ENCODE measurements at regions not wholly inside any gene's neighbourhood (a gene's known extent, or its start where the extent isn't known, plus 50 kb on each side); places are given as distances from the start of the nearest gene placed in this dataset.
A peak's percentile ranks its signal among the peaks of the same experiment; 100 is the strongest.

DNA sequence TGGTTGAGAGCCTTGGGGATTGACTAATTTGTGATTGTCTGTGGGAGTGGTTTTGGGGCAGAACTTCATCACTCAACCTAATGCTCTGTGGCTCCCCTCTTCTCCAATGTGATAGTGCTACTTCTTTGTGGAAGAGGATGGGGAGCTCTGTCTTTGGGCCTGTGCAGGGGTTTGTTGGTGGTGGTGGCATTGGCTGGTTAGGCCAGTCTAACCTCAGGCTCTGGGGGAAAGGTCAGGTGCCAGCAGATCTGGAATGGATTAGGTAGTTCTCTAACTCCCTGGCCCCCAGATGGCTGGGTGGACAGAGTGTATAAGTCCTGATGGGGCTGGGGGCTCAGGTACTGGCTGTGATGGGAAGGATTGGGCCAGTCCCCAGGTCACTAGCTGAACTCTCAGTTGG lies 129.0 kb upstream of the CHD6 start:
- Histone ChIP-seq H2AFZ (ENCODE audit: control insufficient read depth, low read length) (no peak overlapping the region), H3K9ac (ENCODE audit: control insufficient read depth, extremely low read depth, insufficient read depth, low read length) (no peak overlapping the region), H3K27me3 (ENCODE audit: control insufficient read depth, extremely low read depth, insufficient read depth, low read length) (no peaks in the 10 kb centered on the region), H3K4me1 (ENCODE audit: control insufficient read depth, extremely low read depth, insufficient read depth, low read length) (no peaks in the 10 kb centered on the region), H3K79me2 (ENCODE audit: control insufficient read depth, insufficient read depth, low read length) (no peaks in the 10 kb centered on the region), H4K20me1 (ENCODE audit: control insufficient read depth, extremely low read depth, insufficient read depth, low read length) (no peaks in the 10 kb centered on the region), H3K36me3 (ENCODE audit: control insufficient read depth in 2 of 2, extremely low read depth in 1 of 2, insufficient read depth in 2 of 2, low read length in 2 of 2) (no peaks in the 10 kb centered on the region), H3K9me1 (ENCODE audit: control insufficient read depth, extremely low read depth, insufficient read depth, low read length) (no peaks in the 10 kb centered on the region), H3K4me2 (ENCODE audit: control insufficient read depth, extremely low read depth, insufficient read depth, low read depth, low read length) (no peak overlapping the region), H3K9me3 (ENCODE audit: control insufficient read depth, low read depth, low read length) (no peaks in the 10 kb centered on the region), H3K4me3 (ENCODE audit: control insufficient read depth in 2 of 3, extremely low read depth in 1 of 3, insufficient read depth in 2 of 3, low read depth in 1 of 3, low read length in 3 of 3) (no peak overlapping the region), H3K27ac (ENCODE audit: control insufficient read depth, insufficient read depth, low read length) (no peak overlapping the region)
- FAIRE-seq (no peak), DNase-seq (ENCODE audit: low read depth, low spot score) (no peak)
- TF ChIP-seq, protein P1, sequence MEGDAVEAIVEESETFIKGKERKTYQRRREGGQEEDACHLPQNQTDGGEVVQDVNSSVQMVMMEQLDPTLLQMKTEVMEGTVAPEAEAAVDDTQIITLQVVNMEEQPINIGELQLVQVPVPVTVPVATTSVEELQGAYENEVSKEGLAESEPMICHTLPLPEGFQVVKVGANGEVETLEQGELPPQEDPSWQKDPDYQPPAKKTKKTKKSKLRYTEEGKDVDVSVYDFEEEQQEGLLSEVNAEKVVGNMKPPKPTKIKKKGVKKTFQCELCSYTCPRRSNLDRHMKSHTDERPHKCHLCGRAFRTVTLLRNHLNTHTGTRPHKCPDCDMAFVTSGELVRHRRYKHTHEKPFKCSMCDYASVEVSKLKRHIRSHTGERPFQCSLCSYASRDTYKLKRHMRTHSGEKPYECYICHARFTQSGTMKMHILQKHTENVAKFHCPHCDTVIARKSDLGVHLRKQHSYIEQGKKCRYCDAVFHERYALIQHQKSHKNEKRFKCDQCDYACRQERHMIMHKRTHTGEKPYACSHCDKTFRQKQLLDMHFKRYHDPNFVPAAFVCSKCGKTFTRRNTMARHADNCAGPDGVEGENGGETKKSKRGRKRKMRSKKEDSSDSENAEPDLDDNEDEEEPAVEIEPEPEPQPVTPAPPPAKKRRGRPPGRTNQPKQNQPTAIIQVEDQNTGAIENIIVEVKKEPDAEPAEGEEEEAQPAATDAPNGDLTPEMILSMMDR (optimal IDR thresholded peaks at IDR 0.05 in 1 of 3, IDR thresholded peaks at IDR 0.05 in 1 of 3, conservative IDR thresholded peaks at IDR 0.05 in 1 of 3; ENCODE audit: extremely low read depth in 1 of 3, insufficient read depth in 2 of 3, low read length in 3 of 3), result no peak
- no peak for TF ChIP-seq EZH2 (IDR thresholded peaks at IDR 0.05; ENCODE audit: low read length)
- dilution Hi-C loops (cut with MboI; ENCODE audit: extremely low pct_ligation_motif_present, low sequenced_read_pairs), result no loop called here

DNA sequence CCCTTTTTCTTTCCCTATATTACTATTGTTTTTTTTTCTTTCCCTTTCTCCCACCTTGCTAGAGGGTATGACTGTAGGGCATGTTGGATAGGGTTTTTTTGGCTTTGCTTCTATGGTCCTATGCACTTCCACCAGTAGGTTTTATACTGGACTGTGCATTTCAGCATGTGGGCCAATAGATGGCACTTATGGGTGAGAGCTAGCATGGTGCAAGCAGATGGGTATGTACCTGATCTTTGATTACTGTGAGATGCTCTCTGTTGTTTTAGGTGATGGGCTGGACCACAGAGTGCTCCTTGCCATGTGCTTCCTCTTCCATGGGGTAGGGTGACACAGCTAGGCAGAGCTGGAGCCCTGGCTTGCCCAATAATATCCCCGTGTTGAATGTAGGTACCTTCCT lies 128.5 kb upstream of the CHD6 start:
- no peak for FAIRE-seq
- dilution Hi-C loops (cut with MboI; ENCODE audit: extremely low pct_ligation_motif_present, low sequenced_read_pairs), result no loop called here

More for the DNA sequence above, 128.5 kb upstream of the CHD6 start:
- Histone ChIP-seq H3K27me3 (ENCODE audit: control insufficient read depth, extremely low read depth, insufficient read depth, low read length) (no peaks in the 10 kb centered on the region), H3K79me2 (ENCODE audit: control insufficient read depth, insufficient read depth, low read length) (no peaks in the 10 kb centered on the region), H3K4me2 (ENCODE audit: control insufficient read depth, extremely low read depth, insufficient read depth, low read depth, low read length) (no peak overlapping the region), H3K36me3 (ENCODE audit: control insufficient read depth in 2 of 2, extremely low read depth in 1 of 2, insufficient read depth in 2 of 2, low read length in 2 of 2) (no peaks in the 10 kb centered on the region), H3K4me3 (ENCODE audit: control insufficient read depth in 2 of 3, extremely low read depth in 1 of 3, insufficient read depth in 2 of 3, low read depth in 1 of 3, low read length in 3 of 3) (no peak overlapping the region), H3K9ac (ENCODE audit: control insufficient read depth, extremely low read depth, insufficient read depth, low read length) (no peak overlapping the region), H4K20me1 (ENCODE audit: control insufficient read depth, extremely low read depth, insufficient read depth, low read length) (no peaks in the 10 kb centered on the region), H3K9me1 (ENCODE audit: control insufficient read depth, extremely low read depth, insufficient read depth, low read length) (no peaks in the 10 kb centered on the region), H3K9me3 (ENCODE audit: control insufficient read depth, low read depth, low read length) (no peaks in the 10 kb centered on the region), H3K4me1 (ENCODE audit: control insufficient read depth, extremely low read depth, insufficient read depth, low read length) (no peaks in the 10 kb centered on the region), H3K27ac (ENCODE audit: control insufficient read depth, insufficient read depth, low read length) (no peak overlapping the region), H2AFZ (ENCODE audit: control insufficient read depth, low read length) (no peak overlapping the region)
- TF ChIP-seq EZH2 (IDR thresholded peaks at IDR 0.05; ENCODE audit: low read length), result no peak
- TF ChIP-seq, protein P1 (optimal IDR thresholded peaks at IDR 0.05 in 1 of 3, IDR thresholded peaks at IDR 0.05 in 1 of 3, conservative IDR thresholded peaks at IDR 0.05 in 1 of 3; ENCODE audit: extremely low read depth in 1 of 3, insufficient read depth in 2 of 3, low read length in 3 of 3), result peak; percentile 23 to 47 (median 44)
- no peak for DNase-seq (ENCODE audit: low read depth, low spot score)
